Hepatocyte (in vitro differentiated cells): ENCODE measurements at regions not wholly inside any gene's neighbourhood (a gene's known extent, or its start where the extent isn't known, plus 50 kb on each side); places are given as distances from the start of the nearest gene placed in this dataset.

Source experiments
- EZH2 ChIP-seq: fragments of 200-600 bp; sonication (generic); IDR thresholded peaks from 2 replicates; pipeline ENCODE4 v1.6.1; 2016; ENCODE audit warnings: antibody characterized with exemption, mild to moderate bottlenecking, borderline replicate concordance
- EZH2phosphoT487 ChIP-seq: fragments of 200-600 bp; sonication (generic); IDR thresholded peaks from one replicate; pipeline ENCODE4 v1.6.1; 2018; ENCODE audit warnings: antibody characterized with exemption, mild to moderate bottlenecking, low read depth, moderate library complexity; ENCODE audit not compliant: unreplicated experiment, severe bottlenecking
- TF ChIP-seq, protein P1 (sequence below): fragments of 200-600 bp; sonication (generic); IDR thresholded peaks from 2 replicates; pipeline ENCODE4 v1.5.1; 2016; ENCODE audit warnings: antibody characterized with exemption, mild to moderate bottlenecking; ENCODE audit not compliant: poor library complexity

GRCh38 chr14:37826869-37827268 lies 231.4 kb downstream of the TTC6 start:
- TF ChIP-seq, protein P1, sequence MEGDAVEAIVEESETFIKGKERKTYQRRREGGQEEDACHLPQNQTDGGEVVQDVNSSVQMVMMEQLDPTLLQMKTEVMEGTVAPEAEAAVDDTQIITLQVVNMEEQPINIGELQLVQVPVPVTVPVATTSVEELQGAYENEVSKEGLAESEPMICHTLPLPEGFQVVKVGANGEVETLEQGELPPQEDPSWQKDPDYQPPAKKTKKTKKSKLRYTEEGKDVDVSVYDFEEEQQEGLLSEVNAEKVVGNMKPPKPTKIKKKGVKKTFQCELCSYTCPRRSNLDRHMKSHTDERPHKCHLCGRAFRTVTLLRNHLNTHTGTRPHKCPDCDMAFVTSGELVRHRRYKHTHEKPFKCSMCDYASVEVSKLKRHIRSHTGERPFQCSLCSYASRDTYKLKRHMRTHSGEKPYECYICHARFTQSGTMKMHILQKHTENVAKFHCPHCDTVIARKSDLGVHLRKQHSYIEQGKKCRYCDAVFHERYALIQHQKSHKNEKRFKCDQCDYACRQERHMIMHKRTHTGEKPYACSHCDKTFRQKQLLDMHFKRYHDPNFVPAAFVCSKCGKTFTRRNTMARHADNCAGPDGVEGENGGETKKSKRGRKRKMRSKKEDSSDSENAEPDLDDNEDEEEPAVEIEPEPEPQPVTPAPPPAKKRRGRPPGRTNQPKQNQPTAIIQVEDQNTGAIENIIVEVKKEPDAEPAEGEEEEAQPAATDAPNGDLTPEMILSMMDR, result no peak
- TF ChIP-seq EZH2 (no peak), EZH2phosphoT487 (no peak)
